Activated T-helper 17 cell treated with anti-CD3 and anti-CD28 coated beads, Interleukin-2, amount 50 U/mL, for 72 hours (primary cell): ENCODE measurements at regions not wholly inside any gene's neighbourhood (a gene's known extent, or its start where the extent isn't known, plus 50 kb on each side); places are given as distances from the start of the nearest gene placed in this dataset.

Experiments
- ATAC-seq: fragments of 150-1000 bp; cut with Tn5 transposase; replicated peaks from 2 replicates; pipeline ENCODE4 v1.10.0; 2021; ENCODE audit warnings: mild to moderate bottlenecking, moderate library complexity
- H3K27ac Mint-ChIP-seq: one replicate; pipeline ENCODE4 v1.8.0; 2022; ENCODE audit warnings: mixed read lengths
- H3K27me3 Mint-ChIP-seq: one replicate; pipeline ENCODE4 v1.8.0; 2022; ENCODE audit warnings: mixed read lengths
- H3K36me3 Mint-ChIP-seq: one replicate; pipeline ENCODE4 v1.8.0; 2022; ENCODE audit warnings: low read depth, mild to moderate bottlenecking, mixed read lengths
- H3K4me1 Mint-ChIP-seq: one replicate; pipeline ENCODE4 v1.8.0; 2022; ENCODE audit warnings: mixed read lengths
- H3K4me3 Mint-ChIP-seq: one replicate; pipeline ENCODE4 v1.8.0; 2022; ENCODE audit warnings: mild to moderate bottlenecking, mixed read lengths
- H3K9me3 Mint-ChIP-seq: one replicate; pipeline ENCODE4 v1.8.0; 2022; ENCODE audit warnings: mixed read lengths

DNA sequence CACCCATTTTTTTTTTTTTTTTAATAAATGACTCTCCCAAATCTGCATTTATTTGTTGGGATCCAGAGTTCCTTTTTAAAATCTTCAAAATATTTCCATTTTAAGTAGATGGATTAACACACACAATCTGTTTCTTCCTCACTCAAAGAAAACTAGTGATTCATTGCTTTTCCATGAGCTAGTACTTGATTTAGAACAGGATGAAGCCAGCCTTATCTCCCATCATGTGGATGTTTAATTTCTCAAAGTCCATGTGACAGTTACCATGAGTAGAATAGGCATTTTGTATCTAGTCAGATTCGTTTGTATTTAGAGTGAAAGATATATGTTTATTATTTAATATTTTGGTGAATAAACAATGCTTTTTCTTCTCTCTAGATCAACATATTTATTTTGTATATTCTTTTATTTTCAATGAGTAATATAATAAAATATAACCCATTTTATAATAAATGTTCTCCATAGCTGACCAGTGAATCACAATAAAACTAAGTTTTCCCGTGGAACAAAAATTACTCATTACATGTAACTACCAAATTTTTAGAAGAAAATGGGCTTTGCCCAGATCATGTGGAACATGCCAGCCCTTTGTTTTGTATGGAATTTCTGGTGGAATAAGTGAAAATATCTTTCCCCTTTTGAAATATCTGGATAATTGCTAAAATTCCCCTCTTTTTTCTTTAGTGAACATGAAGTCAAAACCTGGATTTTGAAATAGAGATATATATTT, 54.9 kb upstream of the RPS23 start:
- Mint-ChIP-seq H3K9me3 (peaks cover 4% of the 10 kb centered on the region), H3K36me3 (no peaks in the 10 kb centered on the region), H3K27ac (no peak overlapping the region), H3K4me1 (no peaks in the 10 kb centered on the region), H3K27me3 (peaks cover 3% of the 10 kb centered on the region), H3K4me3 (no peak overlapping the region)
- ATAC-seq = no peak

DNA sequence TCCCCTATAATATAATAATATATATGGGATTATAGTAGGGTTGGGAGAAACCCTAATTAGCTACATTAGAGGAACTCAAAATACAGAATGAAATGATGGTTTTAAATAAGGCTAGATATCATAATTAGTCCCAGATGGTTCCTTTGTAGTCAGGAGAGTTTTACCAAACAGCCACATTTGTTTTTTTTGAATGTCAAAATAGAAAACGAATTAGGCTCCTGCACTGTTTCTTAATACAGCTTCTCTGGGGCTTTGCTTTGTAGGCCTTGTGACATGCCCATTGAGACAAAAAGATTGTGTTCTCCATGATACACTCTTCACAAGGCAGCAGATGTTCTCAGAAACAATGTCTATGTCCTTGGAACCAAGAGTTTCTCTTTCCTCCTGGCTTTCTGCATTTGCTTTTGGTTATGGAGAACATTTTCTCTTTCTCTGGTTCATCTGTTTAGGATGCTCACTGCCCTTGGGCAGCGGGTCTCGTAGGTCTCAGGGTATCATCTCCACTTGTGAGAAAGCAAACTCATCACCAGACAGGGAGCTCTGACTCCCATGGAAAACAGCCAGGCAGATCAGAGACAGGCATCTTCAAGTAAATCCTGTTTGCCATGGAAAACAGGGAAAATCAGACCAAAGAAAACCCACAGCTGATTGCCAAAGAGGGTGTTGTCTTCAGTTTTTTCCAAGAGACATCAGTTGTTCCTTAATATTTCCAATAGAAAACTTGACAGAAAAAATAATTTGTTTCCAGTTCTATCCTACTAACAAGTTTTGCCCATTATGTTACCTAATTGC, 54.1 kb upstream of the RPS23 start:
- Mint-ChIP-seq H3K27ac (no peak overlapping the region), H3K36me3 (no peaks in the 10 kb centered on the region), H3K27me3 (peaks cover 3% of the 10 kb centered on the region), H3K9me3 (peaks cover 4% of the 10 kb centered on the region), H3K4me3 (no peak overlapping the region), H3K4me1 (no peaks in the 10 kb centered on the region)
- ATAC-seq = no peak

DNA sequence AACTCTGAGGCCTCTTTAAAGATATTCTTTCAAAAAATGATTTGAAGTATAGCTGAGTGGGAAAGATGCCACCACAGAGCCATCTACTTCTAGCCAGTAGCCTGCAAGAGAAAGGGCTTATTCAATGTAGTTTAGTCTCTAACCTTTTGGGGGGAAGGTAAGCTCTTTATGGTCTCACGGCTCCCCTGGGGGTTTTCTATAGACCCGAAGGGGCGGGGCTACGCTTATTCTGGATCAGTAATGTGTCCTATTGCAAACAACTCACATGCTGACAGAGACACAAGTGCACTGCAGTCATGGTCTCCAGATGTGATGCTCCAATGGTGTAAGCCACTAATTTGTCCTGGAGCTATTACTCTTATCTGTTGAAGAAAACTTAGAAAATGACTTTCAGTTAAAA, 53.4 kb upstream of the RPS23 start:
- H3K27ac Mint-ChIP-seq = no peak overlapping the region
- no peak overlapping the region for H3K4me3 Mint-ChIP-seq
- H3K36me3 Mint-ChIP-seq = no peaks in the 10 kb centered on the region
- no peak for ATAC-seq
- peaks cover 3% of the 10 kb centered on the region for H3K27me3 Mint-ChIP-seq
- H3K9me3 Mint-ChIP-seq = peaks cover 4% of the 10 kb centered on the region
- no peaks in the 10 kb centered on the region for H3K4me1 Mint-ChIP-seq

DNA sequence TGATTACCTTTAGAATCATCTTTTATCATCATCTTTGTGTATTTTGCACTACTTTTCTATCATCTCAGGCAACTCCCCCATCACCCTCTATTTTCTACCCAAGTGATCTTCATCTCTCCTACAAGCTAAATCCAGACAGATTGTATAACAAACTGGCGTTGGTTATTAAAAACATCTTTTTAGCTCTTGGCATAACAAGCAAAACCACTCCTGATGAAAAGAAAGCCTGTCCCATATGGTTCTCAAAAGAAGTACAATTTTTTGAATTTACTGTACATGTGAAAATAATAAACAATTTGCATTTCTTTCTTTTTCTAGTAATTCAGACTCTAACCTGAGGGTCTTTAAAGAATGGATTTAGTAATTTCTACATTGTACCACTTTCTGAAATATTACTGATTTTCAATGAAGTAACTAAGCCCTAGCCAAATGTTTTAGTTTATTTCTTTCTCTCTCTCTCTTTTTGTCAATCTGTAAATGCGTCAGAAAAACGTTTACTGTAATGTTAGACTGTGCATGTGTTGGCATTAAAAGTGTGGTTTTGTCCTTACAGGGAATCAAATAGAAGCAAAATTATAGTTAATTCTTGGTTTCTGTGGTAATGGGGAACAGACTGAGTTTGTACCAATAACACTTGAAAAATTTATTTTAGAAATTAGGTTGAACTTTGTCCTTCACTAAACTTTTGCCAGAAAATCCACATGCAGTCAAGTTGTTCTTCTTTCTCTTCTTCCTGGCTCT, 52.5 kb upstream of the RPS23 start:
- Mint-ChIP-seq H3K36me3 (no peaks in the 10 kb centered on the region), H3K4me1 (no peaks in the 10 kb centered on the region), H3K4me3 (no peak overlapping the region), H3K9me3 (peaks cover 4% of the 10 kb centered on the region), H3K27me3 (peaks cover 3% of the 10 kb centered on the region), H3K27ac (no peak overlapping the region)
- no peak for ATAC-seq

DNA sequence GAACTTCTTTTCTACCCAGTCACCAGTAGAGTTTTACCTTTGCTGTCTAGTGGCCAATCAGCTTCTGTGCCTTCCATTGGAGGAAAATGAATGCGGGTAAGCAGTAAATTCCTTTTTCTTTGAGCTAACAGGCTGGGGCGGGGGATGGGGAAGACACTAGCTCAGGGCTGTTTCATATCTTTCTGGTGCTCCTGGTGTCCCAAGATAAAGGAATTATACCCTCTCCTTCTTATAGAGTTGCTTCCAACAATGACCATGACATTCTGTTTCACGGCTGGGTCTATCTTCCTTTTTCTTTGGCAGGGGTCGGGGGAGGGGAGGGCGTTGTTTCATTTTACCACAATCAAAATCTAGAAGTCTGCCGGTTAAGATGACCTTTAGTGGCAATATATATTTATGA, 51.2 kb upstream of the RPS23 start:
- no peak overlapping the region for H3K4me3 Mint-ChIP-seq
- H3K27me3 Mint-ChIP-seq = peaks cover 7% of the 10 kb centered on the region
- no peak for ATAC-seq
- no peaks in the 10 kb centered on the region for H3K4me1 Mint-ChIP-seq
- no peaks in the 10 kb centered on the region for H3K36me3 Mint-ChIP-seq
- no peak overlapping the region for H3K27ac Mint-ChIP-seq
- peaks cover 4% of the 10 kb centered on the region for H3K9me3 Mint-ChIP-seq
